HUES64 (cell line): ENCODE measurements at regions not wholly inside any gene's neighbourhood (a gene's known extent, or its start where the extent isn't known, plus 50 kb on each side); places are given as distances from the start of the nearest gene placed in this dataset.

Experiments used
- H3K27ac ChIP-seq: 2 replicates; pipeline ENCODE4 v1.7.0; 2013; ENCODE audit warnings: low read depth, low read length, inconsistent platforms
- H3K27me3 ChIP-seq: 2 replicates; pipeline ENCODE4 v1.6.1; 2013; ENCODE audit warnings: mild to moderate bottlenecking, low read length; ENCODE audit not compliant: insufficient read depth
- H3K36me3 ChIP-seq: 2 replicates; pipeline ENCODE4 v1.6.1; 2013; ENCODE audit warnings: mild to moderate bottlenecking, low read length; ENCODE audit not compliant: insufficient read depth
- H3K4me1 ChIP-seq: 2 replicates; pipeline ENCODE4 v1.6.1; 2013; ENCODE audit warnings: mild to moderate bottlenecking, low read length, moderate library complexity; ENCODE audit not compliant: insufficient read depth
- H3K4me3 ChIP-seq: 2 replicates; pipeline ENCODE4 v1.5.1; 2013; ENCODE audit warnings: mild to moderate bottlenecking, low read length, moderate library complexity
- H3K9ac ChIP-seq: 2 replicates; pipeline ENCODE4 v1.6.1; 2013; ENCODE audit warnings: mild to moderate bottlenecking, low read depth, low read length
- H3K9me3 ChIP-seq: 2 replicates; pipeline ENCODE4 v1.6.1; 2013; ENCODE audit warnings: low read depth, low read length; ENCODE audit not compliant: insufficient read depth
- WGBS: fragments of 150-250, 120-280 bp; methylation state at CpG from one replicate; pipeline ENCODE4 v1.1.7; 2013; ENCODE audit warnings: missing lambda C conversion rate; 5-methylcytosine and 5-hydroxymethylcytosine counted together

DNA sequence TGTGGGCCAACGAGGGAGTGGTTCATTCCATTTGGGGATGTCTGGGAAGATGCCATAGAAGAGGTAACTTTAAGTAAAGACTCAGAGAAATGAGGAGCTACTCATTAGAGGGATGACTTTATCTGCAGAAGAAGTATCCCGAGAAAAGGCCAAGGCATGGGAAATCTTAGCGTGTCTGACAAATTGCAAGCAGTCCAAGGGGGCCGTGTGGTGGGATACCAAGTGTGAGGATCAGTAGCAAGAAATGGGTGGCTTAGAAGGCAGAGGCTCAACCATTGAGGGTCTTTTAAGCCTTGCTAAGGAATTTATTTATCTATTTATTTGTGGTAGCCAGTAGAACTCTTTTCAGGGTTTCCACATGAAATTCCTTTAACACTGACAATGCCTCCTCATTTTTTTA, 436.4 kb downstream of the RNF144A start:
- Histone ChIP-seq H3K9me3 (no peaks in the 10 kb centered on the region), H3K4me1 (no peaks in the 10 kb centered on the region), H3K36me3 (no peaks in the 10 kb centered on the region), H3K27ac (no peak overlapping the region), H3K4me3 (no peak overlapping the region), H3K27me3 (no peaks in the 10 kb centered on the region), H3K9ac (no peak overlapping the region)
- 93% methylated on average over 4 of the region's 4 CpGs for WGBS

- Histone ChIP-seq H3K36me3 (no peaks in the 10 kb centered on the region), H3K27ac (no peak overlapping the region), H3K9me3 (no peaks in the 10 kb centered on the region), H3K4me3 (no peak overlapping the region), H3K9ac (no peak overlapping the region), H3K27me3 (no peaks in the 10 kb centered on the region), H3K4me1 (no peaks in the 10 kb centered on the region)
- whole genome bisulfite sequencing: 87% methylated on average over 10 of the region's 10 CpGs
Observed at GRCh38 chr2:7355781-7356180, 438.6 kb downstream of the RNF144A start.

DNA sequence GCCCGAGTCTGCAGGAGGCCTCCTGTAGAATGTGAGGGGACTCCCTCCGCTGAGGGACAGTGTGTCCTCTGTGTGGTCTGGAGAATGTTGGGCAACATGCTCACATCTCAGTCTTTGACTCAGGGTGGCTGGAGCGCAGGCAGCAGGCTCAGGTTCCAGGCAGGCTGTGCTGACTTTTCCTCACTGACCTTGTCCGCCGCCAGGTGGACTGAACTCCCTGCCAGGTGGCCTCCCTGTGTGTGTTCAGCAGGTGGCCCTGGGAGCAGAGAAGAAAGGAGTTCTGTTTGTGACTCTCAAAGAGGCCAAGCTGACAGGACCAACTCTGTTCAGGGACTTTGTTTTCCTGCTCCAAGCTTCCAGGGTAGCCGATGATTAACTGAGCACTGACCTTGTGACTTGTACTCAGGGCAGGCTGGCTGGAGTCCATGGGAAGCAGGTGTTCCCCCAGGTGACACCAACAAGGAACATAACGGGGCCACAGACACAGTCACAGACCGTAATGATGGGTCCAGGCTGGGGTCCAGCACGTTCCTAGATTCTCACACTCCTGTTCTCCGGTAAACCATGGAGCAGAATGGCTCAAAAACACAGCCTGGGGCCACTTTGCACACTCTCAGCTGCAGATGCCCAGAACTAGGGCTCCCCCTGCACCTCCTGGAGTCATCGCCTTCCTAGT, 439.8 kb downstream of the RNF144A start:
- Histone ChIP-seq H3K27me3 (no peaks in the 10 kb centered on the region), H3K36me3 (no peaks in the 10 kb centered on the region), H3K4me1 (no peaks in the 10 kb centered on the region), H3K27ac (no peak overlapping the region), H3K4me3 (no peak overlapping the region), H3K9me3 (no peaks in the 10 kb centered on the region), H3K9ac (no peak overlapping the region)
- 93% methylated on average over 11 of the region's 11 CpGs for WGBS

GRCh38 chr2:7357993-7358392, 440.8 kb downstream of the RNF144A start:
- no CpG with 5 or more reads among the region's 2 CpGs for WGBS
- no peak overlapping the region for H3K9ac ChIP-seq
- no peaks in the 10 kb centered on the region for H3K4me1 ChIP-seq
- no peaks in the 10 kb centered on the region for H3K27me3 ChIP-seq
- no peak overlapping the region for H3K4me3 ChIP-seq
- H3K9me3 ChIP-seq: no peaks in the 10 kb centered on the region
- H3K27ac ChIP-seq: no peak overlapping the region
- no peaks in the 10 kb centered on the region for H3K36me3 ChIP-seq

- Histone ChIP-seq H3K9me3 (no peaks in the 10 kb centered on the region), H3K4me1 (no peaks in the 10 kb centered on the region), H3K27me3 (no peaks in the 10 kb centered on the region), H3K9ac (no peak overlapping the region), H3K4me3 (no peak overlapping the region), H3K27ac (no peak overlapping the region), H3K36me3 (no peaks in the 10 kb centered on the region)
- WGBS: 84% methylated on average over 8 of the region's 8 CpGs
Observed at GRCh38 chr2:7358865-7359447, 441.7 kb downstream of the RNF144A start.

GRCh38 chr2:7363906-7364305, 446.7 kb downstream of the RNF144A start:
- no peaks in the 10 kb centered on the region for H3K36me3 ChIP-seq
- H3K4me3 ChIP-seq: no peak overlapping the region
- no peak overlapping the region for H3K9ac ChIP-seq
- H3K4me1 ChIP-seq: no peaks in the 10 kb centered on the region
- no peak overlapping the region for H3K27ac ChIP-seq
- WGBS: 88% methylated on average over 3 of the region's 3 CpGs
- H3K9me3 ChIP-seq: peaks cover 12% of the 10 kb centered on the region; the same call in 1 of the 2 replicates
- H3K27me3 ChIP-seq: no peaks in the 10 kb centered on the region

DNA sequence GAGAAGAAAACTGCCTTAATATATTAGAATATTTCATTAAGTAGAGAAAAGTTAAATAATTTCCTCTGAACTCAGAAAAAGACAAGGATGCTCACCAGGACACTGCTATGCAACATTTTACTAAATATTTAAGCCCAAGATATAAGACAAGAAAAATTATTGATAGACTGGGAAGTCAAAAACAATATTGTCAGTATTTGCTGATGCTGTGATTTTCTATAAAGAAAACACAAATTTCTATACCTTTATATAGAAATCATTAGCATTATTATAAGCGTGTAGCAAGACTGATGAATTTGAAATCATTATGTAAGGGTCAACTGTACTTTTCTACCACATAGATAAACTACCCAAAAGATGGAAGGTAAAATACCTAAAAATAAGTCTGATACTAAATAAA, 451.0 kb downstream of the RNF144A start:
- Histone ChIP-seq H3K4me1 (no peaks in the 10 kb centered on the region), H3K9me3 (peaks cover 12% of the 10 kb centered on the region; the same call in 1 of the 2 replicates), H3K27me3 (no peaks in the 10 kb centered on the region), H3K27ac (no peak overlapping the region), H3K4me3 (no peak overlapping the region), H3K36me3 (no peaks in the 10 kb centered on the region), H3K9ac (no peak overlapping the region)
- no CpG with 5 or more reads among the region's 1 CpG for WGBS

GRCh38 chr2:7373156-7373555, 455.9 kb downstream of the RNF144A start:
- 100% methylated on average over 1 of the region's 1 CpG for WGBS
- H3K9ac ChIP-seq: no peak overlapping the region
- no peak overlapping the region for H3K4me3 ChIP-seq
- no peak overlapping the region for H3K27ac ChIP-seq
- H3K4me1 ChIP-seq: no peaks in the 10 kb centered on the region
- H3K9me3 ChIP-seq: peaks cover 6% of the 10 kb centered on the region; the same call in 1 of the 2 replicates
- H3K27me3 ChIP-seq: no peaks in the 10 kb centered on the region
- no peaks in the 10 kb centered on the region for H3K36me3 ChIP-seq

GRCh38 chr2:7375901-7376300, 458.7 kb downstream of the RNF144A start:
- no peak overlapping the region for H3K9ac ChIP-seq
- no peaks in the 10 kb centered on the region for H3K27me3 ChIP-seq
- no peaks in the 10 kb centered on the region for H3K9me3 ChIP-seq
- H3K36me3 ChIP-seq: no peaks in the 10 kb centered on the region
- H3K4me3 ChIP-seq: no peak overlapping the region
- H3K27ac ChIP-seq: no peak overlapping the region
- H3K4me1 ChIP-seq: no peaks in the 10 kb centered on the region

GRCh38 chr2:7377916-7378569, 460.8 kb downstream of the RNF144A start:
- Histone ChIP-seq H3K4me1 (no peaks in the 10 kb centered on the region), H3K36me3 (no peaks in the 10 kb centered on the region), H3K9me3 (no peaks in the 10 kb centered on the region), H3K27ac (no peak overlapping the region), H3K9ac (no peak overlapping the region), H3K4me3 (no peak overlapping the region), H3K27me3 (no peaks in the 10 kb centered on the region)
- WGBS: 88% methylated on average over 12 of the region's 12 CpGs

GRCh38 chr2:7378591-7378990, 461.4 kb downstream of the RNF144A start:
- Histone ChIP-seq H3K27me3 (no peaks in the 10 kb centered on the region), H3K27ac (no peak overlapping the region), H3K36me3 (no peaks in the 10 kb centered on the region), H3K9me3 (no peaks in the 10 kb centered on the region), H3K4me1 (no peaks in the 10 kb centered on the region), H3K4me3 (no peak overlapping the region), H3K9ac (no peak overlapping the region)
- WGBS: 93% methylated on average over 12 of the region's 12 CpGs
